H1 (cell line): ENCODE measurements at regions not wholly inside any gene's neighbourhood (a gene's known extent, or its start where the extent isn't known, plus 50 kb on each side); places are given as distances from the start of the nearest gene placed in this dataset.

Experiments used
- CTCF ChIA-PET: fragments of 300-600 bp; sonication (Branson Sonifier 250); formaldehyde crosslinking; loops from one replicate; lab custom pipeline; 2021; ENCODE audit not compliant: partially characterized antibody; lab: Charles Lee
- POLR2A ChIA-PET: fragments of 300-600 bp; sonication (Branson Sonifier 250); formaldehyde crosslinking; loops from one replicate; lab custom pipeline; 2021; ENCODE audit warnings: inconsistent platforms; ENCODE audit not compliant: partially characterized antibody; lab: Charles Lee
- DNase-seq, 2 experiments: peaks; one replicate each; pipeline versions ENCODE4 v3.0.0 to v3.0.0-alpha.2; 2010 to 2022; ENCODE audit warnings: low spot score in 2 of 2, low read depth in 1 of 2, mixed read lengths in 1 of 2
- FAIRE-seq: peaks from 2 replicates; lab custom pipeline; 2011; peaks lifted over from hg19 to GRCh38; lab: Jason Lieb, UNC
- H2AFZ ChIP-seq: 2 replicates; pipeline ENCODE4 v1.8.1; 2012; ENCODE audit warnings: low read length, inconsistent platforms
- H2AK5ac ChIP-seq: 2 replicates; pipeline ENCODE4 v1.6.1; 2013; ENCODE audit warnings: low read depth, low read length
- H2BK120ac ChIP-seq: replicated peaks from 2 replicates; pipeline ENCODE3; 2013; ENCODE audit warnings: low read depth, low read length, inconsistent platforms
- H2BK12ac ChIP-seq: 2 replicates; pipeline ENCODE4 v1.6.1; 2013; ENCODE audit warnings: low read depth, low read length
- H2BK15ac ChIP-seq: 2 replicates; pipeline ENCODE4 v1.6.1; 2013; ENCODE audit warnings: low read length
- H2BK20ac ChIP-seq: 2 replicates; pipeline ENCODE4 v1.6.1; 2013; ENCODE audit warnings: low read length
- H2BK5ac ChIP-seq: 2 replicates; pipeline ENCODE4 v1.6.1; 2013; ENCODE audit warnings: low read depth, low read length
- H3K14ac ChIP-seq: 2 replicates; pipeline ENCODE4 v1.6.1; 2013; ENCODE audit warnings: inconsistent platforms; ENCODE audit not compliant: insufficient read length
- H3K18ac ChIP-seq: 2 replicates; pipeline ENCODE4 v1.6.1; 2013; ENCODE audit warnings: low read length; ENCODE audit errors: extremely low read depth
- H3K23ac ChIP-seq: 2 replicates; pipeline ENCODE4 v1.6.1; 2013; ENCODE audit warnings: inconsistent platforms; ENCODE audit not compliant: insufficient read length
- H3K23me2 ChIP-seq: 2 replicates; pipeline ENCODE4 v1.6.1; 2013; ENCODE audit warnings: low read depth, low read length
- H3K27ac ChIP-seq: 2 replicates; pipeline ENCODE4 v1.6.1; 2011; ENCODE audit warnings: low read depth, low read length, inconsistent platforms
- H3K27me3 ChIP-seq, 4 experiments: replicated peaks in 1 of 4; 1 replicate in 1 of 4; 2 replicates in 3 of 4; pipeline versions ENCODE4 v1.6.1 to v1.8.1; 2011 to 2013; ENCODE audit warnings: low read length in 3 of 4, mild to moderate bottlenecking in 3 of 4, inconsistent platforms in 2 of 4, mixed read lengths in 2 of 4, moderate library complexity in 1 of 4; ENCODE audit not compliant: control insufficient read depth in 3 of 4, insufficient read depth in 3 of 4; ENCODE audit errors: extremely low read depth in 1 of 4
- H3K36me3 ChIP-seq, 4 experiments: 2 replicates each; pipeline versions ENCODE4 v1.6.1 to v1.8.1; 2011 to 2013; ENCODE audit warnings: mild to moderate bottlenecking in 4 of 4, low read length in 3 of 4, moderate library complexity in 2 of 4, control low read depth in 1 of 4, inconsistent platforms in 1 of 4; ENCODE audit not compliant: insufficient read depth in 4 of 4, control insufficient read depth in 2 of 4
- H3K4ac ChIP-seq: replicated peaks from 2 replicates; pipeline ENCODE3; 2013; ENCODE audit warnings: low read length, low read depth, mixed read lengths, inconsistent platforms; ENCODE audit not compliant: insufficient read length
- H3K4me1 ChIP-seq, 4 experiments: replicated peaks in 1 of 4; 1 replicate in 1 of 4; 2 replicates in 3 of 4; pipeline versions ENCODE4 v1.6.1 to v1.8.1; 2011 to 2013; ENCODE audit warnings: low read length in 3 of 4, inconsistent platforms in 2 of 4, mixed read lengths in 1 of 4; ENCODE audit not compliant: insufficient read depth in 4 of 4, control insufficient read depth in 3 of 4
- H3K4me2 ChIP-seq, 2 experiments: 2 replicates each; pipeline versions ENCODE4 v1.6.1 to v1.8.1; 2011 to 2013; ENCODE audit warnings: low read depth in 2 of 2, low read length in 2 of 2, control low read depth in 1 of 2, inconsistent platforms in 1 of 2, mild to moderate bottlenecking in 1 of 2; ENCODE audit not compliant: insufficient read depth in 1 of 2
- H3K4me3 ChIP-seq, 4 experiments: fragments of 200-600, 300-600 bp in 1 of 4; sonication (generic), shearing (Covaris generic), sonication (Bioruptor Twin) in 1 of 4; 2 replicates each; pipeline versions ENCODE4 v1.5.1 to v1.8.1; 2011 to 2016; ENCODE audit warnings: low read length in 4 of 4, low read depth in 3 of 4, control low read depth in 2 of 4, inconsistent platforms in 2 of 4, mild to moderate bottlenecking in 2 of 4, mixed read lengths in 1 of 4, moderate library complexity in 1 of 4; ENCODE audit not compliant: insufficient read depth in 2 of 4; ENCODE audit errors: extremely low read depth in 1 of 4
- H3K56ac ChIP-seq: replicated peaks from 2 replicates; pipeline ENCODE3; 2013; ENCODE audit warnings: low read depth, mild to moderate bottlenecking, mixed read lengths, low read length, inconsistent platforms; ENCODE audit not compliant: insufficient read length
- H3K79me1 ChIP-seq: 2 replicates; pipeline ENCODE4 v1.6.1; 2013; ENCODE audit warnings: low read depth, low read length, control low read depth
- H3K79me2 ChIP-seq, 2 experiments: 2 replicates each; pipeline versions ENCODE4 v1.6.1 to v1.8.1; 2012 to 2013; ENCODE audit warnings: low read length in 2 of 2, mild to moderate bottlenecking in 2 of 2, inconsistent platforms in 1 of 2; ENCODE audit not compliant: insufficient read depth in 2 of 2, control insufficient read depth in 1 of 2
- H3K9ac ChIP-seq, 4 experiments: replicated peaks in 1 of 4; 1 replicate in 1 of 4; 2 replicates in 3 of 4; pipeline versions ENCODE4 v1.6.1 to v1.8.1; 2011 to 2013; ENCODE audit warnings: low read depth in 3 of 4, low read length in 3 of 4, control low read depth in 2 of 4, mild to moderate bottlenecking in 2 of 4, moderate library complexity in 2 of 4, inconsistent platforms in 1 of 4; ENCODE audit errors: extremely low read depth in 1 of 4
- H3K9me3 ChIP-seq, 2 experiments: 2 replicates each; pipeline versions ENCODE4 v1.6.1 to v1.8.1; 2012 to 2013; ENCODE audit warnings: mild to moderate bottlenecking in 2 of 2, moderate library complexity in 2 of 2, control low read depth in 1 of 2, inconsistent platforms in 1 of 2, low read depth in 1 of 2, low read length in 1 of 2, mixed read lengths in 1 of 2; ENCODE audit not compliant: insufficient read depth in 2 of 2
- H4K20me1 ChIP-seq, 2 experiments: replicated peaks in 1 of 2; 2 replicates each; pipeline versions ENCODE3 to v1.8.1; 2011 to 2013; ENCODE audit warnings: inconsistent platforms in 2 of 2, low read length in 2 of 2, mild to moderate bottlenecking in 1 of 2; ENCODE audit not compliant: insufficient read depth in 2 of 2, control insufficient read depth in 1 of 2
- H4K5ac ChIP-seq: 2 replicates; pipeline ENCODE4 v1.6.1; 2013; ENCODE audit warnings: low read length, low read depth, mixed read lengths, inconsistent platforms; ENCODE audit not compliant: insufficient read length
- H4K8ac ChIP-seq: 2 replicates; pipeline ENCODE4 v1.8.0; 2013; ENCODE audit warnings: mild to moderate bottlenecking, moderate library complexity, low read length, inconsistent platforms; ENCODE audit not compliant: insufficient read depth; ENCODE audit errors: extremely low read depth
- H4K91ac ChIP-seq: replicated peaks from 2 replicates; pipeline ENCODE3; 2013; ENCODE audit warnings: low read length, mixed read lengths, inconsistent platforms; ENCODE audit not compliant: insufficient read length
- BCL11A ChIP-seq, 2 experiments: IDR thresholded peaks; one replicate each; pipeline ENCODE4 v1.6.1; 2011; ENCODE audit warnings: low read depth in 2 of 2, low read length in 2 of 2, mild to moderate bottlenecking in 2 of 2
- CTBP2 ChIP-seq: IDR thresholded peaks from 2 replicates; pipeline ENCODE4 v1.7.0; 2011; ENCODE audit warnings: borderline replicate concordance, mild to moderate bottlenecking, moderate library complexity, mixed read lengths, low read length; ENCODE audit not compliant: insufficient read depth, insufficient read length
- CTCF ChIP-seq, 3 experiments: IDR thresholded peaks; 1 replicate in 2 of 3; 2 replicates in 1 of 3; pipeline versions ENCODE4 v1.5.1 to v1.6.1; 2011; ENCODE audit warnings: low read length in 3 of 3, mild to moderate bottlenecking in 3 of 3, inconsistent platforms in 2 of 3, low read depth in 1 of 3, moderate library complexity in 1 of 3; ENCODE audit not compliant: insufficient read depth in 1 of 3; ENCODE audit errors: control extremely low read depth in 1 of 3
- EGR1 ChIP-seq: IDR thresholded peaks from 2 replicates; pipeline ENCODE4 v1.6.1; 2011; ENCODE audit warnings: low read depth, low read length, borderline replicate concordance
- HDAC2 ChIP-seq, 2 experiments: fragments of 300-600 bp in 1 of 2; sonication (generic) in 1 of 2; IDR thresholded peaks; 2 replicates each; pipeline ENCODE4 v1.6.1; 2011 to 2012; ENCODE audit warnings: low read depth in 2 of 2, low read length in 2 of 2, mild to moderate bottlenecking in 2 of 2, moderate library complexity in 2 of 2, borderline replicate concordance in 1 of 2, inconsistent platforms in 1 of 2
- HDAC6 ChIP-seq: IDR thresholded peaks from one replicate; pipeline ENCODE4 v1.7.1; 2012; ENCODE audit warnings: low read depth, mild to moderate bottlenecking, inconsistent platforms, low read length, moderate library complexity
- POU5F1 ChIP-seq: IDR thresholded peaks from 2 replicates; pipeline ENCODE4 v1.6.1; 2011; ENCODE audit warnings: low read depth, mild to moderate bottlenecking, low read length, moderate library complexity
- RXRA ChIP-seq: IDR thresholded peaks from 2 replicates; pipeline ENCODE4 v1.6.1; 2011; ENCODE audit warnings: low read depth, mild to moderate bottlenecking, low read length, moderate library complexity; ENCODE audit not compliant: insufficient read depth
- SAP30 ChIP-seq: fragments of 300-600 bp; sonication (generic); IDR thresholded peaks from 2 replicates; pipeline ENCODE4 v1.7.1; 2012; ENCODE audit warnings: low read length, moderate library complexity, mild to moderate bottlenecking, inconsistent platforms; ENCODE audit not compliant: insufficient read depth, insufficient replicate concordance
- SIRT6 ChIP-seq: IDR thresholded peaks from one replicate; pipeline ENCODE4 v1.7.1; 2012; ENCODE audit warnings: low read length, inconsistent platforms
- SIX5 ChIP-seq: IDR thresholded peaks from 2 replicates; pipeline ENCODE4 v1.6.1; 2011; ENCODE audit warnings: mild to moderate bottlenecking, low read depth, low read length
- SUZ12 ChIP-seq: fragments of 200-600 bp; sonication (generic); IDR thresholded peaks from 2 replicates; pipeline ENCODE4 v1.6.1; 2012; ENCODE audit warnings: mild to moderate bottlenecking, inconsistent platforms, low read length, moderate library complexity, mixed read lengths
- WGBS, 2 experiments: shearing (Covaris generic) in 1 of 2; methylation state at CpG; one replicate each; pipeline versions ENCODE4 v1.1.6 to v1.1.7; 2013 to 2015; ENCODE audit warnings: low lambda C conversion rate in 2 of 2, mixed read lengths in 2 of 2, inconsistent platforms in 1 of 2, low coverage in 1 of 2, missing lambda C conversion rate in 1 of 2; ENCODE audit not compliant: insufficient replicate concordance in 2 of 2, insufficient coverage in 1 of 2, insufficient read length in 1 of 2; ENCODE audit errors: extremely low coverage in 1 of 2, missing lambda C conversion rate in 1 of 2; 5-methylcytosine and 5-hydroxymethylcytosine counted together

GRCh38 chrX:35743331-35743730 is 54.8 kb upstream of the MAGEB16 start:
- no peak overlapping the region for H4K5ac ChIP-seq
- H3K4ac ChIP-seq = no peak overlapping the region
- WGBS, 2 experiments = 86% methylated on average over 1 of the region's 2 CpGs; no CpG with 5 or more reads in 1 of the 2 experiments
- H3K27ac ChIP-seq = no peak overlapping the region
- no peak overlapping the region for H3K9ac ChIP-seq
- H3K4me3 ChIP-seq = no peak overlapping the region
- H4K20me1 ChIP-seq = no peaks in the 10 kb centered on the region
- ChIA-PET CTCF (no interaction called here), POLR2A (no interaction called here)
- H3K14ac ChIP-seq = no peak overlapping the region
- DNase-seq = no peak
- no peaks in the 10 kb centered on the region; a peak in 1 of 7 replicates for H3K27me3 ChIP-seq
- H3K36me3 ChIP-seq = no peaks in the 10 kb centered on the region
- H3K18ac ChIP-seq = no peak overlapping the region
- no peak overlapping the region for H4K8ac ChIP-seq
- no peak overlapping the region for H2BK20ac ChIP-seq
- no peak overlapping the region for H3K23ac ChIP-seq
- H3K23me2 ChIP-seq = no peaks in the 10 kb centered on the region
- no peaks in the 10 kb centered on the region for H3K79me1 ChIP-seq
- FAIRE-seq = no peak
- no peak overlapping the region for H2AFZ ChIP-seq
- H2BK5ac ChIP-seq = no peak overlapping the region
- no peak overlapping the region for H3K4me2 ChIP-seq
- no peaks in the 10 kb centered on the region for H3K79me2 ChIP-seq
- H2BK15ac ChIP-seq = no peak overlapping the region
- no peaks in the 10 kb centered on the region for H3K4me1 ChIP-seq
- no peak overlapping the region for H2BK120ac ChIP-seq
- H2BK12ac ChIP-seq = no peak overlapping the region
- no peaks in the 10 kb centered on the region for H3K9me3 ChIP-seq
- H4K91ac ChIP-seq = no peak overlapping the region
- H2AK5ac ChIP-seq = no peak overlapping the region
- H3K56ac ChIP-seq = no peak overlapping the region
- no peak for TF ChIP-seq RXRA
- no peak for TF ChIP-seq SUZ12
- no peak for TF ChIP-seq SAP30
- TF ChIP-seq HDAC2 (IDR thresholded peaks at IDR 0.05; ENCODE audit: borderline replicate concordance in 1 of 2, low read depth in 2 of 2, low read length in 2 of 2) = no peak
- no peak for TF ChIP-seq HDAC6
- no peak for TF ChIP-seq POU5F1
- no peak for TF ChIP-seq CTCF (IDR thresholded peaks at IDR 0.05; ENCODE audit: control extremely low read depth in 1 of 3, insufficient read depth in 1 of 3, low read depth in 1 of 3, low read length in 3 of 3)
- TF ChIP-seq EGR1 = no peak
- TF ChIP-seq CTBP2 = no peak
- TF ChIP-seq SIRT6 = no peak
- no peak for TF ChIP-seq SIX5
- no peak for TF ChIP-seq BCL11A (IDR thresholded peaks at IDR 0.05; ENCODE audit: low read depth in 2 of 2, low read length in 2 of 2)
